GM21786 (cell line): ENCODE measurements at regions not wholly inside any gene's neighbourhood (a gene's known extent, or its start where the extent isn't known, plus 50 kb on each side); places are given as distances from the start of the nearest gene placed in this dataset.

ENCODE experiments used
- ATAC-seq: cut with Tn5 transposase; IDR thresholded peaks from one replicate; pipeline ENCODE4 v1.9.1; 2021; ENCODE audit not compliant: unreplicated experiment

- no peak for ATAC-seq
These were observed 458.7 kb downstream of the BMP2 start for GRCh38 chr20:7226156-7226555.

- ATAC-seq: peak; percentile 71
These were observed 463.8 kb downstream of the BMP2 start for GRCh38 chr20:7231303-7231702.

GRCh38 chr20:7232796-7233195, 465.3 kb downstream of the BMP2 start:
- ATAC-seq: no peak

- no peak for ATAC-seq
These were observed 469.8 kb downstream of the BMP2 start for GRCh38 chr20:7237251-7237650.

GRCh38 chr20:7240490-7240889, 473.0 kb downstream of the BMP2 start:
- no peak for ATAC-seq

- ATAC-seq: no peak
These were observed 481.1 kb downstream of the BMP2 start for GRCh38 chr20:7248281-7249201.

- ATAC-seq: no peak
These were observed 482.9 kb downstream of the BMP2 start for GRCh38 chr20:7250337-7250736.

GRCh38 chr20:7257099-7257498, 489.6 kb downstream of the BMP2 start:
- no peak for ATAC-seq

- no peak for ATAC-seq
These were observed 490.4 kb downstream of the BMP2 start for GRCh38 chr20:7257692-7258466.

- ATAC-seq: no peak
These were observed 495.3 kb downstream of the BMP2 start for GRCh38 chr20:7262803-7263202.

GRCh38 chr20:7264137-7264536, 496.7 kb downstream of the BMP2 start:
- ATAC-seq: no peak

GRCh38 chr20:7269452-7269851, 502.0 kb downstream of the BMP2 start:
- no peak for ATAC-seq

GRCh38 chr20:7272512-7272911, 505.0 kb downstream of the BMP2 start:
- ATAC-seq: no peak

GRCh38 chr20:7274870-7275269, 507.4 kb downstream of the BMP2 start:
- ATAC-seq: no peak

- no peak for ATAC-seq
These were observed 508.3 kb downstream of the BMP2 start for GRCh38 chr20:7275645-7276237.

- peak; percentile 91 for ATAC-seq
These were observed 518.6 kb downstream of the BMP2 start for GRCh38 chr20:7285918-7286556.

GRCh38 chr20:7291323-7291943, 523.9 kb downstream of the BMP2 start:
- no peak for ATAC-seq

- no peak for ATAC-seq
These were observed 524.5 kb downstream of the BMP2 start for GRCh38 chr20:7291946-7292345.

- ATAC-seq: no peak
These were observed 527.4 kb downstream of the BMP2 start for GRCh38 chr20:7294816-7295360.

- no peak for ATAC-seq
These were observed 534.3 kb downstream of the BMP2 start for GRCh38 chr20:7301807-7302206.
